Activated T-helper 2 cell treated with anti-CD3 and anti-CD28 coated beads, Interferon-gamma antibody, Interleukin-2, Interleukin-4, amounts not matched to agents 10 μg/mL and 5 μg/mL and 100 μg/mL, durations not matched to agents 14 hours and 24 hours and 36 hours (primary cell): ENCODE measurements at regions not wholly inside any gene's neighbourhood (a gene's known extent, or its start where the extent isn't known, plus 50 kb on each side); places are given as distances from the start of the nearest gene placed in this dataset.

Source experiments
- DNase-seq: peaks from one replicate; pipeline ENCODE4 v3.0.0; 2021; ENCODE audit warnings: low spot score
- H3K27ac Mint-ChIP-seq: one replicate; pipeline ENCODE4 v1.8.0; 2021; ENCODE audit warnings: mixed read lengths
- H3K27me3 Mint-ChIP-seq: one replicate; pipeline ENCODE4 v1.8.0; 2021; ENCODE audit warnings: low read depth, mixed read lengths
- H3K36me3 Mint-ChIP-seq: one replicate; pipeline ENCODE4 v1.8.0; 2021; ENCODE audit warnings: low read depth, mixed read lengths
- H3K4me1 Mint-ChIP-seq: one replicate; pipeline ENCODE4 v1.8.0; 2021; ENCODE audit warnings: low read depth, mixed read lengths
- H3K4me3 Mint-ChIP-seq: one replicate; pipeline ENCODE4 v1.8.0; 2021; ENCODE audit warnings: low read depth, mild to moderate bottlenecking, moderate library complexity, mixed read lengths
- H3K9me3 Mint-ChIP-seq: one replicate; pipeline ENCODE4 v1.8.0; 2021; ENCODE audit warnings: mixed read lengths
- intact Hi-C: fragments of 100-400 bp; cut with micrococcal nuclease; formaldehyde crosslinking; loops from one replicate; pipeline ENCODE4 v1.15.1; 2023

DNA sequence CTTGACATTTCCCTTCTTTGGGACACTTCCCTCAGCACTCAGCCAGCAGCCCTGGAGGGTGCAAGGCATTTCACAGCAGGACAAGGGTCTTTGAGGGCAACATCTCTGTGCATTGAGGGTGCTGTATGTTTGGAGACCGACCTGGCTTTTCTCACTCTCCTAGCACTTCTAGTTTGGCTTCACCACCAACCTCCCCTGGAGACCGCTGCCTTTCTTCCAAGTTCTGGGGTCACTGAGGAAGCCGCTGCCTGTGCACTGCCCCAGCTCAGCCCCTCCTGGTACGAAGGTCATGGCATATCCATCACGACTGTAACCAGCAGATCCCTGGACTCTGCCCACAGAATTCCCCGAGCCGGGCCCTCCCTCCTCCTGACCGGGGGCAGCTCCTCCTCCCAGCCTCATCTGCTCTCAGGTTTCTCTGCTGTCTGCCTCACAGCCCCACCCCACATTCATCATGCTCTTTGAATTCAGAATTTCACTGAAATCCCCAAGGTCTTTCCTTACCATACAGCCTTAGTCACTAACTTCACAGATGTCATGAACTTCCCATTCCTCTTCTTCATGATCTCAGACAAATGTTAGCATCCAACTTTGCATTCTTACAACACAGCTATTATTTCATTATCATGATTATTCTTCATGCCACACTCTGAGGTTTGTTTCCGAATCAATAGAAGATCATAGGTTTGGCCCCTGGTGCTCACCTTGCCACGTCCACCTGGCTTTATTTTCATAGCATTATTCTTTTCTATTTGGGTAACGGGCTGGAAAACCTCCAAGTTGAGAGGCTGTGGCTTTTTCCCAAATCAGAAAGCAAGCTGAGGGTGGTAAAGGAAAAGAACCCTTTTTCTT is 113.0 kb upstream of the COPS8 start:
- H3K9me3 Mint-ChIP-seq: no peaks in the 10 kb centered on the region
- H3K27ac Mint-ChIP-seq: no peak overlapping the region
- no peak for DNase-seq
- H3K4me1 Mint-ChIP-seq: peaks cover 26% of the 10 kb centered on the region
- H3K4me3 Mint-ChIP-seq: no peak overlapping the region
- intact Hi-C loops: no loop called here
- no peaks in the 10 kb centered on the region for H3K36me3 Mint-ChIP-seq
- H3K27me3 Mint-ChIP-seq: peaks cover 23% of the 10 kb centered on the region

GRCh38 chr2:236973343-236973980 is 112.2 kb upstream of the COPS8 start:
- peaks cover 21% of the 10 kb centered on the region for H3K4me1 Mint-ChIP-seq
- DNase-seq: no peak
- intact Hi-C loops: no loop called here
- H3K27ac Mint-ChIP-seq: no peak overlapping the region
- no peaks in the 10 kb centered on the region for H3K36me3 Mint-ChIP-seq
- peaks cover 23% of the 10 kb centered on the region for H3K27me3 Mint-ChIP-seq
- H3K9me3 Mint-ChIP-seq: no peaks in the 10 kb centered on the region
- H3K4me3 Mint-ChIP-seq: no peak overlapping the region

DNA sequence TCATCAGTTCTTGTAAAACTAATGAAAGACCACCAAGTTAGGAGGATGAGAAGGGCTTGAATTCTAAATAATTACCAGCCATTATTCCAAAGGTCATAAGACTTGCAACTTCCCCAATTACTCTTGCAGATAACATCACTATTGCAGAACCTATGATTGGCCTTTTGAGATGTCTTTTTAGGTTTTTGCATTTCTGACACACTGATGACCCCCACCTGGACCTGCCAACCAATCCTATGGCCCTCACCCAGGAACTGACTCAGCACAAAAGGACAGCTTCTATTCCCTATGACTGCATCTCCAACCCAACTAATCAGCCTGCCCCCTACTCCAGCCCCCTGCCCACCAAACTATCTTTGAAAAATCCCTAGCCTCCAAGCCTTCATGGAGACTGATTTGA is 111.5 kb upstream of the COPS8 start:
- Mint-ChIP-seq H3K27me3 (peaks cover 23% of the 10 kb centered on the region), H3K36me3 (no peaks in the 10 kb centered on the region), H3K27ac (no peak overlapping the region), H3K4me3 (no peak overlapping the region), H3K4me1 (peaks cover 14% of the 10 kb centered on the region), H3K9me3 (no peaks in the 10 kb centered on the region)
- intact Hi-C loops: no loop called here
- DNase-seq: no peak

GRCh38 chr2:236974752-236975151 is 110.9 kb upstream of the COPS8 start:
- no peaks in the 10 kb centered on the region for H3K36me3 Mint-ChIP-seq

DNA sequence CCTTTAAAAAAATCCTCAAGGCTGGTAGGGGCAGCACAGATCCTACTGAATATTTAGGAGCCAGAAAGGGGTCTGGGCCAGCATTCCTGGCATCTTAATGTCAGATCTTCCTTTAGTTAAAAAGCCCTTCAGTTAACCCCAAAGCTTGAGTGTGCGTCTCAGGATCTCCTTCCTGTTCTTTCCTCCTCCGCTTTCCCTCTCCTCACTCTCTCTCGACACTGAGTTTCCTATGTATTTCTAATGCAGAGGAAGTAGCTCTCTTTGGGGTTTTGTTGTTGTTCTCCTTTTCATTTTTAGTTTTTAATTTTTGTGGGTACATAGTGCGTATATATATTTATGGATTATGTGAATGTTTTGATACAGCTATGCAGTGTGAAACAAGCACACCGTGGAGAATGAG is 109.9 kb upstream of the COPS8 start:
- Mint-ChIP-seq H3K9me3 (no peaks in the 10 kb centered on the region), H3K27me3 (peaks cover 28% of the 10 kb centered on the region), H3K4me3 (no peak overlapping the region), H3K36me3 (no peaks in the 10 kb centered on the region), H3K27ac (no peak overlapping the region), H3K4me1 (no peaks in the 10 kb centered on the region)
- intact Hi-C loops: no loop called here
- no peak for DNase-seq

More at GRCh38 chr2:236974752-236975151, 110.9 kb upstream of the COPS8 start:
- no peaks in the 10 kb centered on the region for H3K9me3 Mint-ChIP-seq
- H3K27ac Mint-ChIP-seq: no peak overlapping the region
- H3K27me3 Mint-ChIP-seq: peaks cover 26% of the 10 kb centered on the region
- DNase-seq: no peak
- intact Hi-C loops: no loop called here
- H3K4me3 Mint-ChIP-seq: no peak overlapping the region
- peaks cover 8% of the 10 kb centered on the region for H3K4me1 Mint-ChIP-seq

- no peaks in the 10 kb centered on the region for H3K9me3 Mint-ChIP-seq
- no peaks in the 10 kb centered on the region for H3K36me3 Mint-ChIP-seq
- intact Hi-C loops: no loop called here
- H3K4me1 Mint-ChIP-seq: no peaks in the 10 kb centered on the region
- no peak overlapping the region for H3K27ac Mint-ChIP-seq
- H3K4me3 Mint-ChIP-seq: no peak overlapping the region
- DNase-seq: no peak
- H3K27me3 Mint-ChIP-seq: peaks cover 28% of the 10 kb centered on the region
These were observed 109.2 kb upstream of the COPS8 start for GRCh38 chr2:236976266-236977062.

DNA sequence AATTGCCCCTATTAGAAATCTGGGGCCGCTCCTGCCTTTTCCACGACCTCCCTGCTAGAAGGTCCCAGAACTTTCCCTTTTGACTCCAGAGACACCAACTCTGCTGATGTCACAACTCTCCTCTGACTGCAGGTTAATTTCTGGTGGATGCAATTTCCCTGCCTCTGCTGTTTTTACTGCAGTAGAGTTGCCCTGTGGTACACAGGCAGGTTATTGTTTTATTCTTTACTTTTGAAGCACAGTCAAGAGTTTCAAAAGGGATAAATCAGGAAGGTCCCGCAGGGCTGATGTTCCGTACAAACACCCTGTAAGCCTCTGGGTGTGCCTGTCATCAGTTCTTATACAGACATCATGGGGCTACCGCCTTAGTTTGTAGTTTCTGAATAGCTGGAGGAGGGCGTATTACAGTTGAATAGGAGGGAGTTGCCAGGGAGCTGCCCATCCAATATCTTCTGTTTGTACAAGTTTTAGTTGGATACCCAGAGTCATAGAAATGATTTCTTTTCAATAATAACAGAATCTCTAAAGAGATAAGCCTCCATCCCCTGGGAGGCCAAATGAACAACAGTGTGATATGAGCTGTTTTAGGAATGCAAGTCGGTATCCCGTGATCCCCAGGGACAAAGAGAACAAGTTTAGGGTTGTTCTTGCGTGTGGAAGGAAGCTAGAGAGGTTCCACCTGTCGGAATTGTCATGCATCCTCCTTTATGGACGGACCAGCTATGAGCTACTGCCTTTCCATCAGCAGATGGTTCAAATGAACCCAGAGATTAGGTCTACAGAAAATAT is 108.4 kb upstream of the COPS8 start:
- no peak for DNase-seq
- Mint-ChIP-seq H3K9me3 (no peaks in the 10 kb centered on the region), H3K27ac (no peak overlapping the region), H3K27me3 (peaks cover 28% of the 10 kb centered on the region), H3K4me3 (no peak overlapping the region), H3K36me3 (no peaks in the 10 kb centered on the region), H3K4me1 (no peaks in the 10 kb centered on the region)
- intact Hi-C loops: no loop called here

GRCh38 chr2:236977852-236978398 is 107.8 kb upstream of the COPS8 start:
- H3K27ac Mint-ChIP-seq: no peak overlapping the region
- peaks cover 23% of the 10 kb centered on the region for H3K27me3 Mint-ChIP-seq
- no peak for DNase-seq
- H3K9me3 Mint-ChIP-seq: no peaks in the 10 kb centered on the region
- H3K36me3 Mint-ChIP-seq: no peaks in the 10 kb centered on the region
- intact Hi-C loops: no loop called here
- H3K4me1 Mint-ChIP-seq: no peaks in the 10 kb centered on the region
- no peak overlapping the region for H3K4me3 Mint-ChIP-seq

GRCh38 chr2:236979664-236980063 is 106.0 kb upstream of the COPS8 start:
- no peak overlapping the region for H3K27ac Mint-ChIP-seq
- H3K36me3 Mint-ChIP-seq: no peaks in the 10 kb centered on the region
- H3K4me1 Mint-ChIP-seq: no peaks in the 10 kb centered on the region
- DNase-seq: no peak
- no peaks in the 10 kb centered on the region for H3K9me3 Mint-ChIP-seq
- no peak overlapping the region for H3K4me3 Mint-ChIP-seq
- peaks cover 21% of the 10 kb centered on the region for H3K27me3 Mint-ChIP-seq
- intact Hi-C loops: no loop called here

- H3K4me3 Mint-ChIP-seq: no peak overlapping the region
- H3K36me3 Mint-ChIP-seq: no peaks in the 10 kb centered on the region
- intact Hi-C loops: no loop called here
- peaks cover 20% of the 10 kb centered on the region for H3K27me3 Mint-ChIP-seq
- H3K4me1 Mint-ChIP-seq: peaks cover 3% of the 10 kb centered on the region
- no peaks in the 10 kb centered on the region for H3K9me3 Mint-ChIP-seq
- H3K27ac Mint-ChIP-seq: no peak overlapping the region
- no peak for DNase-seq
These were observed 104.7 kb upstream of the COPS8 start for GRCh38 chr2:236980961-236981360.

DNA sequence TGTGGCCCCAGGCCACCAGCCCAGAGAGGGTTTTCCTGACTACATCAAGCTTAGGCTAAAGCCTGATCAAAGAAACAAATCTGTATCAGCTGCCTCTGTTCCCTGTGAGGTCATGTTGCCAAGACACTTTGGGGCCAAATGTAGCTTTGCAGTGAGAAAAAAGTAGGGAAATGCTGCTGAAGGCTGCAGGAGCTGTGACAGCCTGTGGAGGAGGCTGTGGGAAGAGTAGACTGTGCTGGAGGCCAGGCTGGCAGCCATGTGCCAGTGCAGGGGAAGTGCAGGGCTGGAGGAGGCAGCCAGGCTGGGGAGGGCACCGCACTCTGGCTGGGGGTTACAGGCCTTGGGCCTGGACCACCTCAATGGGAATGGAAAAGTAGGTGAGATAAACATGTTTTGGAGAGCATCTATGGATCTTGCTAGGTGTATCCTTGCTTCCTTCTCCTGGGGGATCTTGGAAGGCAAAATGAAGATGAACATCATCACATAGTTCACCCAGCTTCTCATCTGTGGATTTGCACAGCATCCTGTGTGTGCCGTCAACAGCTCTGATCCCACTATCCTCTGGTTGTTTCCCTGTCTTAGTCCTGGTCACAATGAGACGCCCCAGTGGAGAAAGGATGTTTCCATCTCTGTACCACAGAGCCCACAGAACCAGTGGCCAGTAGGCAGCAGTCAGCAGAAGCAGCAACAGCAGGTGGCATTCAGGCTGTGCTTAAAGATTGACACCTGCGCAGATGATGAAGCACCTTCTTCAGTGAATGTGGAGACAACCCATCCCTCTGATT is 103.8 kb upstream of the COPS8 start:
- Mint-ChIP-seq H3K4me1 (peaks cover 6% of the 10 kb centered on the region), H3K27me3 (peaks cover 15% of the 10 kb centered on the region), H3K4me3 (no peak overlapping the region), H3K9me3 (no peaks in the 10 kb centered on the region), H3K27ac (no peak overlapping the region), H3K36me3 (no peaks in the 10 kb centered on the region)
- DNase-seq: no peak
- intact Hi-C loops: no loop called here
